Progenitor cell of endocrine pancreas (in vitro differentiated cells): ENCODE measurements at regions not wholly inside any gene's neighbourhood (a gene's known extent, or its start where the extent isn't known, plus 50 kb on each side); places are given as distances from the start of the nearest gene placed in this dataset.

Experiments used
- DNase-seq: peaks from one replicate; pipeline ENCODE4 v3.0.0; 2021; ENCODE audit warnings: low spot score; ENCODE audit not compliant: unreplicated experiment
- H3K27ac Mint-ChIP-seq: 2 replicates; pipeline ENCODE4 v1.8.0; 2021; ENCODE audit warnings: mild to moderate bottlenecking, moderate library complexity, mixed read lengths
- H3K27me3 Mint-ChIP-seq: 2 replicates; pipeline ENCODE4 v1.8.0; 2021; ENCODE audit warnings: mixed read lengths
- H3K36me3 Mint-ChIP-seq: 2 replicates; pipeline ENCODE4 v1.8.0; 2022; ENCODE audit warnings: mixed read lengths; ENCODE audit not compliant: insufficient read depth
- H3K4me1 Mint-ChIP-seq: 2 replicates; pipeline ENCODE4 v1.8.0; 2021; ENCODE audit warnings: low read depth, mixed read lengths
- H3K4me3 Mint-ChIP-seq: 2 replicates; pipeline ENCODE4 v1.8.0; 2021; ENCODE audit warnings: low read depth, mild to moderate bottlenecking, moderate library complexity, mixed read lengths
- H3K9me3 Mint-ChIP-seq: 2 replicates; pipeline ENCODE4 v1.8.0; 2021; ENCODE audit warnings: low read depth, mixed read lengths
- CTCF ChIP-seq: fragments of 200-600 bp; sonication (generic); IDR thresholded peaks from one replicate; pipeline ENCODE4 v1.5.0; 2021; ENCODE audit warnings: antibody characterized with exemption, mild to moderate bottlenecking; ENCODE audit not compliant: unreplicated experiment

- Mint-ChIP-seq H3K4me1 (no peaks in the 10 kb centered on the region), H3K4me3 (no peak overlapping the region), H3K36me3 (no peaks in the 10 kb centered on the region), H3K27me3 (peaks cover 3% of the 10 kb centered on the region), H3K9me3 (no peaks in the 10 kb centered on the region), H3K27ac (no peak overlapping the region)
- TF ChIP-seq CTCF, result no peak
- no peak for DNase-seq
Measured at GRCh38 chr5:33270671-33271070, 170.1 kb upstream of the TARS1 start.

GRCh38 chr5:33271606-33272005, 169.2 kb upstream of the TARS1 start:
- H3K27me3 Mint-ChIP-seq, result peaks cover 3% of the 10 kb centered on the region
- no peaks in the 10 kb centered on the region for H3K36me3 Mint-ChIP-seq

GRCh38 chr5:33272288-33272687, 168.5 kb upstream of the TARS1 start:
- Mint-ChIP-seq H3K9me3 (no peaks in the 10 kb centered on the region), H3K27ac (no peak overlapping the region), H3K27me3 (peaks cover 3% of the 10 kb centered on the region), H3K4me1 (no peaks in the 10 kb centered on the region), H3K4me3 (no peak overlapping the region), H3K36me3 (no peaks in the 10 kb centered on the region)
- DNase-seq, result no peak
- no peak for TF ChIP-seq CTCF

More at GRCh38 chr5:33271606-33272005, 169.2 kb upstream of the TARS1 start:
- H3K27ac Mint-ChIP-seq, result no peak overlapping the region
- no peaks in the 10 kb centered on the region for H3K4me1 Mint-ChIP-seq
- no peaks in the 10 kb centered on the region for H3K9me3 Mint-ChIP-seq
- no peak for DNase-seq
- TF ChIP-seq CTCF, result no peak
- H3K4me3 Mint-ChIP-seq, result no peak overlapping the region

- Mint-ChIP-seq H3K27me3 (peaks cover 3% of the 10 kb centered on the region), H3K4me3 (no peak overlapping the region), H3K36me3 (no peaks in the 10 kb centered on the region), H3K9me3 (no peaks in the 10 kb centered on the region), H3K4me1 (no peaks in the 10 kb centered on the region), H3K27ac (no peak overlapping the region)
- no peak for TF ChIP-seq CTCF
- DNase-seq, result no peak
Measured at GRCh38 chr5:33273985-33274384, 166.8 kb upstream of the TARS1 start.

- no peak for TF ChIP-seq CTCF
- Mint-ChIP-seq H3K36me3 (no peaks in the 10 kb centered on the region), H3K9me3 (no peaks in the 10 kb centered on the region), H3K27me3 (no peaks in the 10 kb centered on the region), H3K4me3 (no peak overlapping the region), H3K4me1 (no peaks in the 10 kb centered on the region), H3K27ac (no peak overlapping the region)
- DNase-seq, result no peak
Measured at GRCh38 chr5:33275391-33275790, 165.4 kb upstream of the TARS1 start.
